GM12872 (cell line): ENCODE measurements at regions not wholly inside any gene's neighbourhood (a gene's known extent, or its start where the extent isn't known, plus 50 kb on each side); places are given as distances from the start of the nearest gene placed in this dataset.

Experiments
- CTCF ChIP-seq: IDR thresholded peaks from 3 replicates; pipeline ENCODE4 v1.5.1; 2011; ENCODE audit warnings: low read depth, mild to moderate bottlenecking, low read length, moderate library complexity; ENCODE audit not compliant: insufficient read depth

- TF ChIP-seq CTCF: no peak
Measured at GRCh38 chr1:194515916-194516315, 1329.5 kb upstream of the B3GALT2 start.

GRCh38 chr1:194512957-194513356 lies 1326.5 kb upstream of the B3GALT2 start:
- no peak for TF ChIP-seq CTCF

- TF ChIP-seq CTCF: no peak
Measured at GRCh38 chr1:194512345-194512744, 1325.9 kb upstream of the B3GALT2 start.

GRCh38 chr1:194503209-194503608 lies 1316.8 kb upstream of the B3GALT2 start:
- no peak for TF ChIP-seq CTCF

GRCh38 chr1:194495434-194495833 lies 1309.0 kb upstream of the B3GALT2 start:
- no peak for TF ChIP-seq CTCF

GRCh38 chr1:194487172-194487571 lies 1300.8 kb upstream of the B3GALT2 start:
- TF ChIP-seq CTCF: no peak

- no peak for TF ChIP-seq CTCF
Measured at GRCh38 chr1:194485432-194485831, 1299.0 kb upstream of the B3GALT2 start.

GRCh38 chr1:194478731-194479130 lies 1292.3 kb upstream of the B3GALT2 start:
- TF ChIP-seq CTCF: no peak
